ENCODE measurements at regions not wholly inside any gene's neighbourhood (a gene's known extent, or its start where the extent isn't known, plus 50 kb on each side); places are given as distances from the start of the nearest gene placed in this dataset.

DNA sequence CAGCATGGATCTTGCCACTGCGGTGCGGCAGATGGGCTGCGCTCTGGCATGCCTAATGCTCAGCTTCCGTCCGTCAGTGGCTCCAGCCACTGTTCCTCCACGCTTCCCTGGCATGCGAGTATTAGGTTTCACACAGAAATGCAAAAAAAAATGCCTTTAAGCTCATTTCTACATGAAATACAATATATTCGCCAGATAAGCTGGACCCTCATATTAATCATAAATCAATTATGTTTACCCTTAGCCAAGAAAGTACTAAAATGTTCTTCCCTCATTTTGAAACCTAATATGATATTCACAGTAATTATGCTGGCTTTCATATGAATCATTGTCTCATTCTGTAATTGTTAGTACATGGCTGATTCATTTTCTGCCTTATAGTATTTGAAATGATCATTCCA is 115.5 kb upstream of the FAM241A start:
- intact Hi-C loops (cut with micrococcal nuclease) = loop anchor here (5.0 to 10.0 kb wide), 2 partner anchors 387 to 1515 kb away; no protein-coding TSS in a partner anchor
- TF ChIP-seq EZH2 (IDR thresholded peaks at IDR 0.05; ENCODE audit: borderline replicate concordance, insufficient read depth, low read depth, low read length, poor library complexity, severe bottlenecking) = no peak
- TF ChIP-seq, protein P1, sequence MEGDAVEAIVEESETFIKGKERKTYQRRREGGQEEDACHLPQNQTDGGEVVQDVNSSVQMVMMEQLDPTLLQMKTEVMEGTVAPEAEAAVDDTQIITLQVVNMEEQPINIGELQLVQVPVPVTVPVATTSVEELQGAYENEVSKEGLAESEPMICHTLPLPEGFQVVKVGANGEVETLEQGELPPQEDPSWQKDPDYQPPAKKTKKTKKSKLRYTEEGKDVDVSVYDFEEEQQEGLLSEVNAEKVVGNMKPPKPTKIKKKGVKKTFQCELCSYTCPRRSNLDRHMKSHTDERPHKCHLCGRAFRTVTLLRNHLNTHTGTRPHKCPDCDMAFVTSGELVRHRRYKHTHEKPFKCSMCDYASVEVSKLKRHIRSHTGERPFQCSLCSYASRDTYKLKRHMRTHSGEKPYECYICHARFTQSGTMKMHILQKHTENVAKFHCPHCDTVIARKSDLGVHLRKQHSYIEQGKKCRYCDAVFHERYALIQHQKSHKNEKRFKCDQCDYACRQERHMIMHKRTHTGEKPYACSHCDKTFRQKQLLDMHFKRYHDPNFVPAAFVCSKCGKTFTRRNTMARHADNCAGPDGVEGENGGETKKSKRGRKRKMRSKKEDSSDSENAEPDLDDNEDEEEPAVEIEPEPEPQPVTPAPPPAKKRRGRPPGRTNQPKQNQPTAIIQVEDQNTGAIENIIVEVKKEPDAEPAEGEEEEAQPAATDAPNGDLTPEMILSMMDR (IDR thresholded peaks at IDR 0.05) = no peak
- Histone ChIP-seq H3K4me1 (ENCODE audit: control insufficient read depth in 2 of 2, insufficient read depth in 2 of 2, low read length in 2 of 2) (no peaks in the 10 kb centered on the region), H3K79me2 (ENCODE audit: control insufficient read depth, insufficient read depth, low read length) (no peaks in the 10 kb centered on the region), H3K4me3 (ENCODE audit: control extremely low read depth in 1 of 5, extremely low read depth in 1 of 5, insufficient read depth in 1 of 5, low read depth in 2 of 5, low read length in 4 of 5) (no peak overlapping the region), H4K20me1 (ENCODE audit: control insufficient read depth, insufficient read depth, low read length, poor library complexity, severe bottlenecking) (no peaks in the 10 kb centered on the region), H3K4me2 (replicated peaks; ENCODE audit: low read depth, low read length, poor library complexity, severe bottlenecking) (no peak overlapping the region), H3K9ac (ENCODE audit: low read length) (no peak overlapping the region), H3K27me3 (replicated peaks in 1 of 4; ENCODE audit: control extremely low read depth in 1 of 4, control insufficient read depth in 3 of 4, insufficient read depth in 4 of 4, low read length in 3 of 4) (peaks cover 0 to 20% (median 5%) of the 10 kb centered on the region in 4 experiments), H3K27ac (ENCODE audit: low read length in 2 of 2) (no peak overlapping the region), H2AFZ (ENCODE audit: insufficient read depth, low read depth, low read length, poor library complexity, severe bottlenecking) (no peak overlapping the region), H3K9me3 (ENCODE audit: control extremely low read depth in 1 of 3, control insufficient read depth in 2 of 3, insufficient read depth in 1 of 3, low read length in 2 of 3) (no peaks in the 10 kb centered on the region), H3K36me3 (replicated peaks in 1 of 2; ENCODE audit: control extremely low read depth in 1 of 2, control insufficient read depth in 1 of 2, extremely low read depth in 1 of 2, insufficient read depth in 2 of 2, low read length in 1 of 2) (no peaks in the 10 kb centered on the region)
- Mint-ChIP-seq H3K4me1 (no peaks in the 10 kb centered on the region), H3K4me3 (no peak overlapping the region), H3K27me3 (peaks cover 35% of the 10 kb centered on the region), H3K9me3 (ENCODE audit: insufficient read depth) (no peaks in the 10 kb centered on the region), H3K27ac (no peak overlapping the region)
- DNase-seq (no peak), ATAC-seq (ENCODE audit: low read depth) (no peak)
- WGBS (ENCODE audit: insufficient coverage) = over 99% methylated on average over 8 of the region's 8 CpGs
- POLR2A ChIA-PET = no interaction called here
- CTCF ChIA-PET = no interaction called here

DNA sequence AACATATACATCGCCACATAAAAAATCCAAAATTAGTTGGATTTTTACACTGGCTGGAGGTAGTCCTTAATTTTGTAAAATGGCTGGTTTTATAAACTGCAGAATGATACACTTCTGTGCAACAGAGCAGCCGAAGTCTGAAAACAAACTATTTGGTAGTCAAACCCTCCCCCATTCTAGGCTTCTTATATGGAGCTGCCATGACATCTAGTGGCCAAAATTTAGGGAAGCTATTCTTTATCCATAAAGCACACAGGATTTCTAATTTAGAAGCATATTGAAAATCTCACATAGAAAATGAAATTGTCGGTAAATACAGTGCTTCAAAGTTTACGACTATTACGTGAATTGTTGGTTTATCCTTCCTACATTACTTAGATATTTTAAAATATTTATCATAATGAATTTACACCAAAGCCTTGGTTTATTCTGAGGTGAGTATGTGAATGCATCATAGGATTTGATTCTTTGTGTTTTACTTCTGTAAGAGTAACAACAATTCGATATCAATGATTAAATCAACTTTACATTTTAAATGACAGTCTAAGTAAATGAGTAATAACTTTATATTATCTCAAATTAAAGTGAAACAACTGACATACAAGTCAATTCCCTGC is 113.4 kb upstream of the FAM241A start:
- H3K27me3 Mint-ChIP-seq = peaks cover 30% of the 10 kb centered on the region
- H3K27ac ChIP-seq (ENCODE audit: low read length in 2 of 2) = no peak overlapping the region
- no CpG with 5 or more reads among the region's 6 CpGs for WGBS (ENCODE audit: insufficient coverage)
- H3K27me3 ChIP-seq (replicated peaks in 1 of 4; ENCODE audit: control extremely low read depth in 1 of 4, control insufficient read depth in 3 of 4, insufficient read depth in 4 of 4, low read length in 3 of 4) = peaks cover 0 to 20% (median 5%) of the 10 kb centered on the region in 4 experiments
- POLR2A ChIA-PET = no interaction called here
- H3K4me2 ChIP-seq (replicated peaks; ENCODE audit: low read depth, low read length, poor library complexity, severe bottlenecking) = no peak overlapping the region
- H3K9me3 Mint-ChIP-seq (ENCODE audit: insufficient read depth) = no peaks in the 10 kb centered on the region
- no peaks in the 10 kb centered on the region for H4K20me1 ChIP-seq (ENCODE audit: control insufficient read depth, insufficient read depth, low read length, poor library complexity, severe bottlenecking)
- peak; percentile 30 for DNase-seq
- H3K9me3 ChIP-seq (ENCODE audit: control extremely low read depth in 1 of 3, control insufficient read depth in 2 of 3, insufficient read depth in 1 of 3, low read length in 2 of 3) = no peaks in the 10 kb centered on the region
- no peaks in the 10 kb centered on the region for H3K79me2 ChIP-seq (ENCODE audit: control insufficient read depth, insufficient read depth, low read length)
- no peak overlapping the region for H3K4me3 ChIP-seq (ENCODE audit: control extremely low read depth in 1 of 5, extremely low read depth in 1 of 5, insufficient read depth in 1 of 5, low read depth in 2 of 5, low read length in 4 of 5)
- H3K4me3 Mint-ChIP-seq = no peak overlapping the region
- no peaks in the 10 kb centered on the region for H3K4me1 ChIP-seq (ENCODE audit: control insufficient read depth in 2 of 2, insufficient read depth in 2 of 2, low read length in 2 of 2)
- intact Hi-C loops (cut with micrococcal nuclease) = loop anchor here (5.0 to 10.0 kb wide), 2 partner anchors 390 to 1517 kb away; no protein-coding TSS in a partner anchor
- no peaks in the 10 kb centered on the region for H3K36me3 ChIP-seq (replicated peaks in 1 of 2; ENCODE audit: control extremely low read depth in 1 of 2, control insufficient read depth in 1 of 2, extremely low read depth in 1 of 2, insufficient read depth in 2 of 2, low read length in 1 of 2)
- H2AFZ ChIP-seq (ENCODE audit: insufficient read depth, low read depth, low read length, poor library complexity, severe bottlenecking) = no peak overlapping the region
- H3K4me1 Mint-ChIP-seq = no peaks in the 10 kb centered on the region
- H3K27ac Mint-ChIP-seq = no peak overlapping the region
- CTCF ChIA-PET = interaction anchor here (0.8 to 1.9 kb wide), 4 partner anchors 88 to 1519 kb away, joined by 3 to 13 read pairs (median 5); no protein-coding TSS in a partner anchor
- no peak for ATAC-seq (ENCODE audit: low read depth)
- H3K9ac ChIP-seq (ENCODE audit: low read length) = no peak overlapping the region
- TF ChIP-seq EZH2 (IDR thresholded peaks at IDR 0.05; ENCODE audit: borderline replicate concordance, insufficient read depth, low read depth, low read length, poor library complexity, severe bottlenecking) = no peak
- TF ChIP-seq, protein P1 (IDR thresholded peaks at IDR 0.05) = peak; percentile 51

Data from B cell (primary cell).